CD4-positive, alpha-beta T cell treated with Interferon alpha-2 for 1 hour (primary cell): ENCODE measurements at regions not wholly inside any gene's neighbourhood (a gene's known extent, or its start where the extent isn't known, plus 50 kb on each side); places are given as distances from the start of the nearest gene placed in this dataset.
"Not testable (repeated sequence)": the region's sequence is repeated elsewhere in the genome, so short reads cannot be mapped to it uniquely, and the experiment has no call there.

Experiments
- DNase-seq, 2 donors: peaks; one replicate each; pipeline ENCODE4 v3.0.0-alpha.2; 2020 to 2022

DNA sequence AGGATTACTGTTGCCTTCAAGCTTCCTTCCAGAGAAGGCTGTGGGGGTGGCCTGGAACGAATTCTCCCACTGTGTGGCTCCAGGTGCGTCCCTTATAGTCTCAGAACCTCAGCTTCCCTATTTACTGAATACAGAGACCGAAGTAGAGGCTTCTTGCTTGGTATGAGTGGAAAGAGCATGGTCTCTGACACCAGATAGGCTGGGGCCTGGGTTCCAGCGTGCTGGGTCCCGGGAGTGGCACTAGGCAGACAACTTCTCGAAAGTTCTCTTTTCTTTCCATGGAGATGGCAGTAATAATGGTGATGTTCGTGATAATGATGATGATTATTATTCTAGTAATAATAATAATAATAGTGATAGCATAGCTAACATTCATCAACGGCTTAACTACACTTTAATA, 161.7 kb downstream of the PTPRU start:
- DNase-seq: no peak

DNA sequence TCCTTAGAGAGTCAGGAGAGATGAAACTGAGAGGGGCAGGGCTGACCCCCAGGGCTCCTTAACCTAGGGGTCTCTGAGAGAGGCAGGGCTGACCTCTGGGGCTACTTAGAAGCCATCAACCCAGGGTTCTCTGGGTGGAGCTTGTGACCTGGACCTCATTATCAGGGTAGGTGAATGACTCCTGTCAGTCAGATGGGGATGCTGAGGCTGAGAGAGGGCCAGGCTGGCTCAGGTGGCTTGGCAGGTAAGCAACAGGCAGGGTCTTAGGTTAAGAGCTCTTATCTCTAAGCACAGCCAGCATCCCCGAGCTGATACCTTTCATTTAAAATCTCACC, 160.9 kb downstream of the PTPRU start:
- no peak for DNase-seq

DNA sequence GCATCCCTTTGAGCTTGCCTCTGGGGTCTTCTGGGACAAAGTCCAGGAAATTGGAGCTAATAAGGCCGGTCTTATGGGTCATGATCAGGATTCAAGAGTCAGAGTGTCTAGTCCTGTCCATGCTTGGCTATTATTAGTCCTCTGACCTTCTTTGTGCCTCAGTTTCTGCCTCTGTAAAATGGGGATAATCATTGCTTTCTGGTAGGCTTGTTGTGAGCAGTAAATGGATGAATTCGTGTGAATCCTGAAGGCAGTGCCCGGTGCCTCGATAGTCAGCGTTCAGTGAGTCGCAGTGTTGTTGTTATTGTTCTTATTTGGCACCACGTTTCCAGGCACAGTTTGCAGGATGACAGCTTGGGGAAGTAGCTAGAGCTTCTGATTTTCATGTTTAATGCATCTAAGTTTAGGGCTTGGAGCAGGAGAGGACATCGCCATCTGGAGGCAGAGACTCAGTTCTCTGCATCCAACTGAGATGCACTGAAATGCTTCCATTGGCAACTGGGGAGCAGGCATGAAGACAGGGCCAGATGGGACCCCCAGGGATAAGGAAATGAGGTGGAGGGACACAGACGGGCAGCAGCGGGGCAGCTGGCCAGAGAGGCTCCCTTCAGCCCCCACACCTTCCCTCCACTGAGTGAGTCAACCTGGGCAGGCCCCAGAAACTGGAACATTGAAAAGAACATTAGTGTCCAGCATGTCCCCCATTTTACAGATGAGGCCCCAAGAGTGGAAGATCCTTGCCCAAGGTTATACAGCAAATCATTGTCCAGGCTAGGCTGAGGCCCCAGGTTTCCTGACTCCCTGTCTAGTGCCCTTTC, 160.3 kb downstream of the PTPRU start:
- DNase-seq: no peak

GRCh38 chr1:29395736-29396437, 159.6 kb downstream of the PTPRU start:
- DNase-seq: no peak

- no peak for DNase-seq
Measured at GRCh38 chr1:29394521-29395225, 158.4 kb downstream of the PTPRU start.

- DNase-seq: no peak
Measured at GRCh38 chr1:29393451-29393826, 157.1 kb downstream of the PTPRU start.

GRCh38 chr1:29392486-29393450, 156.4 kb downstream of the PTPRU start:
- no peak for DNase-seq

- no peak for DNase-seq
Measured at GRCh38 chr1:29392036-29392435, 155.7 kb downstream of the PTPRU start.

DNA sequence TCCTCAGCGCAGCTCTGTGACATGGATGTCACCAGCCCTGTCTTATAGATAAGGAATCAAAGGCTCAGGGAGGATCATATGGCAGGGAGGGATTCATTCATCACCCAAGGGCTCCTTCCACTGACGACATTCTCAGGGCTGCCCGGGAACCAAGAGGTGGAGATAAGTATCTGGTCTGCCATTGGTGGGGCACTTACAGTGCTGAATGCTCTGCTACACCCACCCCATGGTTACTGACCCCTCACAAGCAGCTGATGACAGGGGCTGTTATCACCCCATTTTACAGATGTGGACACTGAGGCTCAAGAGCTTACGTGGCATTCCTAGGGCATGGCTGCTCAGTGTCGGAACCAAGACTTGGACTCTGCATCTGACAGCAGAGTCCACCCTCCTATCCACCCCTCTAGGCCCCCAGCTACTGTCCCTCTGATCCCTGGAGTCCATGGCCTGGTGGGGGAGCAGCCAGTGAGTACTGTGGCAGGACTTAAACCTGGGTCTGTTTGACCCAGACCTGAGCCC, 155.1 kb downstream of the PTPRU start:
- no peak for DNase-seq

- DNase-seq: no peak
Measured at GRCh38 chr1:29390491-29391361, 154.4 kb downstream of the PTPRU start.

DNA sequence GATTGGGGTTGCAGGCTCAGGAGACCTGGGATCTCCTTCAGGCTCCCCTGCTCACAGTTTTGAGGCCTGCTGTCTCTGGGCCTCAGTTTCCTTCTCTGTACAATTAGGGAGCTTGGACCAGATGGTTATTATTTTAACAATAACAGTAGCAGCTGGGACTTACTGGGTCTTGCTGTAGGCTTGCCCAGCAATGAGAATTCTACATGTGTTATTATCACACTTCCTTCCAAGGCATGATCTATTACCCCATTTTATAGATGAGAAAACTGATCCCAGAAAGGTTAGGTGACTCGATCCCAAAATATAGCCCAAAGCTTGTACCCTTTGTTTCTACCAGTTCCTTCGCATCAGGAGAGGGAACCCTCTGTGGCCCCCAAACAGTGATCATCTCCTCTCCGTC, 153.8 kb downstream of the PTPRU start:
- DNase-seq: no peak

DNA sequence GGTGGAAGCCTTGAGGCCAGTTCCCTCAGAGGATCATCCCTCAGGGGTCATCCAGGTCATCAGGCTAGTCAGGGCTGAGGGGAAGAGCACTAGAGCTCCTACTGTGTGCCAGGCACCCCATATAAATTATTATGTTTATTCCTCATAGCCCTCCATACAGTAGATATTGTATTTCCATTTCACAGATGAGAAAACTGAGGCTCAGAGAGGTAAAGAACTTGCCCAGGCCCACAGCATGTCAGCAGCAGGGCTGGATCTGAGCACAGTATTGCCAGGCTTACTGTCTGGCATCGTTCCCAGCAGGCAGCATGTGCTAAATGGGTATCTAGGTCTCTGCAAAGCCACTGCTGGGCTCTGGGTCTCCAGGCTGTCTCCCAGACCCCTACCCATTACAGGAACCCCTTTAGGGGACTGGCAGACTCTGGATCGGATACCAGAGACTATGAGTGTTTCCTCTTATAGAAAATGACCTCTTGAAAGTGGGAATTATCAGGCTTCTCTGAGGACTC, 153.3 kb downstream of the PTPRU start:
- no peak for DNase-seq

GRCh38 chr1:29388884-29389283, 152.6 kb downstream of the PTPRU start:
- no peak for DNase-seq

- no peak for DNase-seq
Measured at GRCh38 chr1:29388170-29388569, 151.8 kb downstream of the PTPRU start.

DNA sequence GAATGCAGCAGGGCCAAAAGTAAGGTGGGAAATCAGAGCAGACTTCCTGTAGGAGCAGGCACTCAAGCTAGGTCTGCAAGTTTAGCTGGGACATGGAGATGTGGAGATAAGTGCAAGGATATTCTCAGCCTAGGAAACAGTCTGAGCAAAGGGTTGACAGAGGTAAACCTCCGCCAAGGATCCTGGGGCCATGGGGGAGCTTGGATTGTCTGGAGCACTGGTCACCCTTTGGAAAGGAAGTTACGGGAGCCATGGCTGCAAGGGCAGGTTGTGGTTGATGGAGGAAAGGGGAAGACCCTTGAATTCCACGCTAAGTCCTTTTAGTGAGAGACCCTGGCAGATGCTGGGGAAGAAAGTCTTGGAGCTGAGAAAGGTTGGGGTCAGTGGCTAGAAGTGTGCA, 150.9 kb downstream of the PTPRU start:
- no peak for DNase-seq

DNA sequence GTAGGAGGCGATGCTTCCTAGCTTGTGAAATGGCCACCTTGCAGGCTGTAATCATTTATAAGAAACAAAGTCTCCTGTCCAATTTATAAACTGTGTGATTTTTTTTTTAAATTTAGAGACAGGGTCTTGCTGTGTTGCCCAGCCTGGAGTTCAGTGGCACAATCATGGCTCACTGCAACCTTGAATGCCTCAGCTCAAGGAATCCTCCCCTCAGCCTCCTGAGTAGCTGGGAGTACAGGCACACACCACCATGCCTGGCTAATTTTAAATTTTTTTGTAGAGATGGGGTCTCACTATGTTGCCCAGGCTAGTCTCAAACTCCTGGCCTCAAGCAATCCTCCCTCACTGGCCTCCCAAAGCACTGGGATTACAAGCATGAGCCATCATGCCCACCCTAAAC, 150.1 kb downstream of the PTPRU start:
- DNase-seq: not testable (repeated sequence)

- no peak for DNase-seq
Measured at GRCh38 chr1:29385966-29386365, 149.6 kb downstream of the PTPRU start.

DNA sequence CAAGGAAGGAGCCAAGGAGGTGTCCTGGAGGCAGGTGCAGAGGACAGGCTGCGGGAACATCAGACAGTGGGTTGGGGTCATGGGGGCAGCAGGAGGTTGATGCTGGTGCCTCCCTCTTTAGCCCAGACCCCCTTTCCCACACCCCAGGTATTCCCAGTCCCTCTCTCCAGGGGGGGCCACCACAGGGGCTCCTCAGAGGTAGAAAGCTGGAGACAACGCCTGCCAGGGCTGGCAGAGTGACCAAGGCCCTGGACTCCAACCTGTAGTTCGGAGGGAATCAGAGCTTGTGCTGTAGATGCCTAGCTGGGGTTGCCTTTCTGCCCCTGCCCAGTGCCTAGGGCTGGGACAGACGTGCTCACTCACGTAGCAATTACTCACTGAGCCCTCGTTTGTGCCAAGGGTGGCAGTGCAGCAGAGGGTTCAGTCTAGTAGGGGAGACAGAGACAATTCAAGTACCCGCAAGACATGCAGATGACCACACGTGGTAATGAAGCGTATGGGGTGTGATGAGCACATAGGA, 148.2 kb downstream of the PTPRU start:
- no peak for DNase-seq

DNA sequence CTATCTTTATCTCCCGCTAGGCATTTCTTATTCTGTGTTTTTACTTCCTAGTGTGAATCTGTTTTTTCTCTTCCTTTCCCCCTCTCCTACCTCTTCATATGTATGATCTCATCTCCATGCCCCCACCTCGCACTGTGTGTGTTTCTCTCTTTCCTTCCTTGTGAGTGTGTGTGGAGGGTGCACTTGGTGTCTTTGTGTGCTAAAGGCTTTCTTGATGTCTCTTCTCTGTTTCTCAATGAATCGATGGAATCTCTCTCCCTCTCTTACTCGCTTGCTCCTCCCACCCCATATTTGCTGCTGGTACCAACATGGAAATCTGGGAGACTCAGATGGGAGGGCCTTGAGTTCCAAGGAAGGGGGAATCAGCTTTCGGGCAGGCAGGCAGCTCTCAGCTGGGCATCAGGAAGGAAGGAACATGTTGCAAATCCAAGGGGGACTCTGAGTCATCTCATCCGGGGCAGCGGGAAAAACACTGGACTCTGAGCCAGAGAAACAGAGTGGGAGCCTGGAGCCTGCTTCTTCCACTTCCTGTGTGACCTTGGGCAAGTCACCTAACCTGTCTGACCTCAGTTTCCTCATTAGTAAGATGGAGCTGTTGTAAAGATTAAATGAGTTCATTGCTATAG, 147.5 kb downstream of the PTPRU start:
- DNase-seq: no peak
